Cardiac fibroblast (primary cell): ENCODE measurements at regions not wholly inside any gene's neighbourhood (a gene's known extent, or its start where the extent isn't known, plus 50 kb on each side); places are given as distances from the start of the nearest gene placed in this dataset.

Experiments
- DNase-seq, 2 donors: peaks; one replicate each; pipeline versions ENCODE4 v3.0.0 to v3.0.0-alpha.2; 2010; ENCODE audit warnings: low read depth in 2 of 2
- H3K4me3 ChIP-seq, 2 donors: replicated peaks in 1 of 2; 1 replicate in 1 of 2; 2 replicates in 1 of 2; pipeline ENCODE4 v1.5.1; 2011; ENCODE audit warnings: low read depth in 2 of 2, low read length in 2 of 2, mild to moderate bottlenecking in 2 of 2, moderate library complexity in 1 of 2
- TF ChIP-seq, protein P1 (sequence below): IDR thresholded peaks from one replicate; pipeline ENCODE4 v1.5.1; 2011; ENCODE audit warnings: low read depth, mild to moderate bottlenecking, low read length, inconsistent platforms

DNA sequence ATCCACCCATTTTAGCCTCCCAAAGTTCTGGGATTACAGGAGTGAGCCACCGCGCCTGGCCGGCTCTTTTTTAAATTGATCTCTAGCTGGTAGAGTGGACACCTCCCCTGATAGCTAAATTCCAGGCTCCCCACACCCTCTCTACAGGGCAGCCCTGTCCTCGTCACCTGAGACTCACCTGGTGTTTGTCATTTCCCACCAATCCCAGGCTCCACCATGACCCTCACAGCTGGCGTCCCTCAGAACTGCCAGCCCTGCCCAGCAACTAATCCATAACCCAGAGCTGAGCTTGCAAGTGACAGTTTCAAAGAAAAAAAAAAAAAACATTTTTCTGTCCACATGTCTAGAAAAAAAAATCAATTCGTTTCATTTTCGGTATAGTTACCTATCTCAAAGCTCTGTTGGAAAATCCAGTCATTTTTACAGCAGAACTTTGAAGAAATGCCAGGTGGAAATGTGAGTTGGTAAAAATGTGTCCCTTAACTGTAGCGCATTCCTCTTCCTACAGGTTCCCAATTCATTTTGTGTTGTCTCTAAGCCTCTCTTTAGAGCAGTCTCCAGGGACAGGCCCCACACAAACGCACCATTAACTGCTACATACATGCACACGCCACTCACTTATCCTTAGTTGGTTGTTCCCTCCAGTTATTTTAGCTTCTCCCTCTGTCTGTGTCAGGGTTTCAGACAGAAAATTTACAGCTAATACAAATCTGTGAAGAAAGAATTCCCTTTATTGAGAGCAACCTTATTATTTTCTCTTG, 294.7 kb downstream of the FBXO15 start:
- TF ChIP-seq, protein P1, sequence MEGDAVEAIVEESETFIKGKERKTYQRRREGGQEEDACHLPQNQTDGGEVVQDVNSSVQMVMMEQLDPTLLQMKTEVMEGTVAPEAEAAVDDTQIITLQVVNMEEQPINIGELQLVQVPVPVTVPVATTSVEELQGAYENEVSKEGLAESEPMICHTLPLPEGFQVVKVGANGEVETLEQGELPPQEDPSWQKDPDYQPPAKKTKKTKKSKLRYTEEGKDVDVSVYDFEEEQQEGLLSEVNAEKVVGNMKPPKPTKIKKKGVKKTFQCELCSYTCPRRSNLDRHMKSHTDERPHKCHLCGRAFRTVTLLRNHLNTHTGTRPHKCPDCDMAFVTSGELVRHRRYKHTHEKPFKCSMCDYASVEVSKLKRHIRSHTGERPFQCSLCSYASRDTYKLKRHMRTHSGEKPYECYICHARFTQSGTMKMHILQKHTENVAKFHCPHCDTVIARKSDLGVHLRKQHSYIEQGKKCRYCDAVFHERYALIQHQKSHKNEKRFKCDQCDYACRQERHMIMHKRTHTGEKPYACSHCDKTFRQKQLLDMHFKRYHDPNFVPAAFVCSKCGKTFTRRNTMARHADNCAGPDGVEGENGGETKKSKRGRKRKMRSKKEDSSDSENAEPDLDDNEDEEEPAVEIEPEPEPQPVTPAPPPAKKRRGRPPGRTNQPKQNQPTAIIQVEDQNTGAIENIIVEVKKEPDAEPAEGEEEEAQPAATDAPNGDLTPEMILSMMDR = no peak

DNA sequence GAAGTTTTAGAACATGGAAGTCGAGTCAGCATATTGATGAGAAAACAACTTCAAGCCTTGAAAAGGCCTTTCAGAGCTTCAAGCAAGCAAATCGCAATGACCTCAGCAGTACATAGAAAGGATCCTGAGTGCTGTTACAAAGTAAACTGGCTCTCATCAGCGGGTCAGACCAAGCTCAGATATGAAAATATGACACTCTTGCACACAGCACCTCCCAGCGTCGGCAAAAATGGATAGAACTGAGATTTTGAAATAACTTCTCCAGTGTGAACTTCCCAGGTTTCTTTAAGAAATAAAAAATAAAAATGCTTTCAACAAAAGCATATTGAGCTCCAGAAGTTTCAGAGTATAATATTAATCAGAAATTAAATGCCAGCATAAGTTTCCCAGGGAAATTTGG, 296.9 kb downstream of the FBXO15 start:
- peak in 1 of 2 donors; percentile 7 for DNase-seq
- TF ChIP-seq, protein P1 = no peak

More for the DNA sequence above, 294.7 kb downstream of the FBXO15 start:
- DNase-seq = no peak
- H3K4me3 ChIP-seq = no peak overlapping the region

DNA sequence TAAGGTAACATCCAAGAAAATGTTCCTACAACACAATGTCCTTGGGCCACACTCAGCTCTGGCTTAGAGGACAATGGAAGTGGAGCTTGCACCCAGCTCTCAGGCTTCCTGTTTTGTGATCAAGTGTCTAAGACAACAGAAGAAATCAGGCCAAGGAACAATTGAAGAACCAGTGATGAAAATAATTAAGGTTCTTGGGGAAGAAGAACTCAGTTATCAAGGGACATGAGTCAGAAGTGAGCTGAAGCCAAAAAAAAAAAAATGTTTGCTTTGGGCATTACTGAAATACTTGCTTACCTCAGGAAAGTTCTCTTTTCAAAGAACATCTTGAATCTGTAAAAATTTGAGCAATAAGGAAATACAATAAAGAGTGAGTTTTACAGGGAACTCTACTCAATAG, 299.0 kb downstream of the FBXO15 start:
- DNase-seq = peak; percentile 80 to 87
- TF ChIP-seq, protein P1 = no peak
- H3K4me3 ChIP-seq = no peak overlapping the region

More for the DNA sequence above, 296.9 kb downstream of the FBXO15 start:
- no peak overlapping the region for H3K4me3 ChIP-seq

DNA sequence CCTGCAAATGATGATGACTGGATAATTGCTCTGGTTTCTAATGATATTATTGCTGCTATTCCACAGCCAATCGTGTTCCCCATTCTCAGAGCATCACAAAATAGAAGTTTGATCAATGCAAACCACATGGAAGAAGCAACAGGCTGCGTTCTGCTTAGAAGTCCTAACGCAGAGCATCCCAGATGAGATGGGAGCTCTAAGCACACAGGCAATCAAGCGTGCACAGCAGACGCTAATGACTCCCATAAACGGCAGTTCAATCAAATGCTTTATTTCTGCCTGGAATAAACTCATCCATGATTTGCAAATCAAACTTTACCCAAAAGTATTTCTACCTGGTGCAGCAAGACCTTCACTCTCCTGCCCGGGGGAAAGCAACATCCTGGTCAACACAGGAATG, 304.2 kb downstream of the FBXO15 start:
- H3K4me3 ChIP-seq = no peak overlapping the region
- no peak for DNase-seq
- TF ChIP-seq, protein P1 = no peak

DNA sequence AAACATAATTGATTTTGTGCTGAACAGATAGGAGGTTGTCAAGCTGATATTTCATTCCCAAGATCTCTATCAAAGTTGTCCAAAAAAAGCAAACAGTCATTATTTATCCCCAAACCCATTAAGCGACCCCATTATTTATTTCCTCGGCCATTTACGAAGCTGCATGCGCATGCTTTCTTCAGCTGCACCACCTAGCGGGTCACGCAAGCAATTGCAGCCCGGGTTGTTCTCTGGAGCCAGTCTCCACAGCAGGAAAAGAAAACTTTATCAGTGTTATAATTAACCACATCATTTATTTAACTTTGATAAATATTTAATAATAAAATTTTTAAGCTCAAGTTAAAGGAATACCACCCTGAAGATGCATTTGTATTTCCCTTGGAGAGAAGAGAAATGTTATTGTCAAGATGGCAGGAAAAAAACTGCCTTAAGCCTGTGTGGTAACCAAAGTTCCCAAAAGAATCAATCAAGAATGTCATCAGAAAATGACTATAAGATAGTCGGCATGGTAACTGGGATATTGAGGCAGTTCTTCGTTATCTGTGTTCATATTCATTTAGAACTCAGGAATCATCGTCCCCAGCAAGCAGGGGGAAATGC, 304.7 kb downstream of the FBXO15 start:
- no peak overlapping the region for H3K4me3 ChIP-seq
- TF ChIP-seq, protein P1 = peak; percentile 98
- DNase-seq = peak; percentile 66 to 69

DNA sequence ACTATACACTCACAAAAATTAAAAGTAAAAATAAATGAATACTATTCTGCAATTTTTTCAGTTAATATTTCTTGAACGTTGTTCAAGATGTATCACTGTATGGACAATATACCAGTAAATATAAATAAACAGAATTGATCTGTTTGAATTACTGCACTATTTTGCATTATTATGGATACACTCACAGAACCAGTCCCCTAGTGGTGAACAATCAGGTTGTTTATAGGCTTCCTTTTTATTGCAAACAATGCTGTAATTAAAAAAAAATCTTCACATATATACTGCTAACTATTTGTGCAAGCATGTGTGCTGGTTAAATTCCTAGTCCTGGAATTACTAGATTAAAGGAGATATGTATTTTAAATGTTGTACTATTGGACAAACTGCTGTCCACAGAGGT, 306.0 kb downstream of the FBXO15 start:
- H3K4me3 ChIP-seq = no peak overlapping the region
- peak in 1 of 2 donors; percentile 28 for DNase-seq
- TF ChIP-seq, protein P1 = peak; percentile 35
